ENCODE measurements at regions not wholly inside any gene's neighbourhood (a gene's known extent, or its start where the extent isn't known, plus 50 kb on each side); places are given as distances from the start of the nearest gene placed in this dataset.
"Not testable (repeated sequence)": the region's sequence is repeated elsewhere in the genome, so short reads cannot be mapped to it uniquely, and the experiment has no call there.

DNA sequence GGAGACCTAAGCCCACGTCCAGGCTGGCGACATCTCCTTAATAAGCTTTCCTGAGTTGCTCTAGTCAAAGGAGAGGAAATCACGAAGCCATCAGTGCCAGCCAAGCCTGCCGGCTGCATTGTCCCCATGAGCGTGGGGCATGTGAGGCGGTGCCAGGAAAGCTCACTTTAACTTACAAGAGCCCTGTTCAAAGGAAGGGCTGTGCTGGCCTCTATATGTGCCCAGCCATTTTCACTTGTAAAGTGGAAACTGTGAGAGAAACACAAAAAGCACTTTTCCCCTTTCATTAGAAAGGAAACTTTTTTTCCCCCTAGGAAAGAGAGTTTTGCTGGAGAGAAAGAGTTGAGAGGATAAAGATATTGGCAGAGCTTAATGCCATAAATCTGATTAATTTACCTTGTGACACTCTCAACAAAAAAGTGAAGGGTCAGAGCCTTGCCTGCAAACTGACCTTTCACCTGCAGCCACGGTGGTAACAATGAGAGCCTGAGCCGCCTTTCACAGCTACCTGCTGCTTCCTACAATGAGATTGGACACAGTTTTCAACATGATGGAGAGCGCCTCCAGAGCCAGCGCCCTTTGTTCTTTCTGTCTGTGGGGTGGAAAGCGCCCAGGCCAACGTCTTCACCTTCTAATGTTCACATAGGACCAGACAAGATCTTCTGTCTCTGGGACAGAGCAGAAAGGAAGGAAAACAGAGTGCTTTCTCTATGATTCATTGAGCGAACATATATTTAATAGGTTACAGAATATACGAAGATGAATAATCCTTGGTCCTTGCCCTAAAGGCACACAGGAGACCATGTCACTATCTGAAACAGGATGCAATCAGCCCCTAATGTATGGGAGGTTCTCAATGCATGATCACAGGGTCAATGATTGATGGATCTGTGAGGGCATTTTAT lies 233.1 kb upstream of the HES1 start:
- DNase-seq (ENCODE audit: low read depth in 1 of 2, low spot score in 1 of 2): no peak

DNA sequence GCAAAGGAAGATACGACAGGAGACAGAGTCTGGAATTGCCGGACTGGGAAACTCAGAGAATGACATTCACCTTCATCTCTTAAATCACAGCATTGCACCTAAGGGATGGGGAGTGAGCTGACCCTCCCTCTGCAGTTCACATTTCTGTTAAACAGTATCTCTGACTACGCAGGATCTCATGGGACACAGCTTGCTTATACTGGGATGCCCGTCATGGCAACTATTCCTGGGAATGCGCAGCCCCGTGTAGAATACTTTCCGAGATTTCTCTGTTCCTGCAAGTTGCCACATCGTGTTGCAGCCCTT lies 232.5 kb upstream of the HES1 start:
- no peak for DNase-seq (ENCODE audit: low read depth in 1 of 2, low spot score in 1 of 2)

DNA sequence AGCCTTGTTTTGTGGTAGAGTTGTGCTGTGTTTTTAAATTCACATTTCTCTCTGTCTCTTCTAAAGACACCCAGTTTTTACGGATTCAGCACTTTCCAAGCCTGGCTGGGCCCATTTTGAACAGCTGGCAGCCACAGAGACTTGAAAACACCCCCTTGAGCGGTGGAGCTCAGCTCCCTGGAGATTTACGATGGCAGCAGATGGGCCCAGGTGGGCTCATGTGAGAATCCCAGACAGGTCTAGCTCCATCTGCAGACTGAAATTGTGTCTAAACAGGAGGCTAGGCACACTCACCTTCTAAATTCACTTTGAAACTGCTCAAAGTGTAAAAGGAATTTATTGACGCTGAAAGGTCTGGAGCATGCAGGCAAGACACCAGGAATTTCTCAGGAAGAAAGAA lies 232.0 kb upstream of the HES1 start:
- DNase-seq (ENCODE audit: low read depth in 1 of 2, low spot score in 1 of 2): no peak

DNA sequence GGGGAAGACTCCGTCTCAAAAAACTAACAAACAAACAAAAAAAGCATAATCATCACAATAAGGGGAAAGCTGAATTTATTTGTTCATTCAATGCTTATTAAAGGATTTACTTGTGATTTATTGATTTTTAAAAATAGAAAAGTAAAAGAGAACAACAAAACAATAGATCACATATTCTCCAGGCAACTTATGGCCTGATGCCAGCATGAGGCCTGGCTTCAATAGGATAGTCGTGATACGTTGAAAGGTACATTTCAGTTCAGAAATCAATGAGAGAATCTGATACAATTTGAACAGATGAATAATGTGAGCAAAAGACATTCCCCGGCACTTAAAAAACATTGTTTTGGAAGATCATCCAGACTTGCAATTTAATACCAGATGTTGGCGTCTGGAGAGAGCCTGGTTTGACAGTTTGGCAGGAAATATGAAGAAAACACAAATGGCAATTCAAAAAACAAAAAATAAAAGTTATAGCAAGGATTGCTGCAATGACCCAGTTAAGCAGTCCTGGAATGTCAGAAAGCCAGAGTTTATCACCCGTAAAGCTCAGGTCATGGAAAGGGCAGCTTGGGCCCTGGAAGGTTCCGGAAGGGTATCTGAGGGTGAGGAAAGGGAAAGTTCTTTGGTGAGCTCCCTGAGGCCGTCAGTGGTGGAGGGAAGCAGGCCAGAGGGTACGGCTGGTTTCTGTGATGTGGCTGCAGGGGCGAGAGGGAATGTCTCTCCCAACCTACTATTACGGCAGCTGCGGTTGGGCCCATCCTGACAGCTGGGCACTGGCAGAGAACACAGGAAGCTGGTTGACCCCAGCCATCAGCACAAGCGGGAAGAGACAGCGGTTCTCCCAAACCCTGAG lies 230.2 kb upstream of the HES1 start:
- DNase-seq (ENCODE audit: low read depth in 1 of 2, low spot score in 1 of 2): no peak

DNA sequence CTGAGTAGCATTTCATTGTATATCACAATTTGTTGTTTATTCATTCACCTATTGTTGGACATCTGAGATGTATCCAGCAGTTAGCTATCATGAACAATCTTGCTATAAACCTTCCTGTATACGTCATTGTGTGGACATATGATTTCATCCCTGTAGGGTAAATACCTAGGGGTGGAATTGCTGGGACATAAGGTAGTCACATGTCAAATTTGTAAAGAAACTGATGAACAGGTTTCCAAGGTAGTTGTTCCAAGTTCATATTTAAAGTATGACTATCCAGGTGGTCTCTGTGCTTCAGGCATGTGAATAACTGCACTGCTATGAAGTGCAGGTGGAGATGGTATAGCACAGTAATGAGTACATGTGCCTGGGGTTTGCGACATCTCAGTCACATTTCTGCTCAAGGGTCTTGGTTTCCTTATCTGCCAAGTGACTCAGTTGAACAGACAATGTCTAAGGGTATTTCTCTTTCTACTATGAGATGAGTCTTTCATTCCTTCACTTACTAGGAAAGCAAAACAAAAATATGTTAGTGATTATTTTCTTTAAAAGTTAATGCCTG lies 229.0 kb upstream of the HES1 start:
- no peak for DNase-seq (ENCODE audit: low read depth in 1 of 2, low spot score in 1 of 2)

DNA sequence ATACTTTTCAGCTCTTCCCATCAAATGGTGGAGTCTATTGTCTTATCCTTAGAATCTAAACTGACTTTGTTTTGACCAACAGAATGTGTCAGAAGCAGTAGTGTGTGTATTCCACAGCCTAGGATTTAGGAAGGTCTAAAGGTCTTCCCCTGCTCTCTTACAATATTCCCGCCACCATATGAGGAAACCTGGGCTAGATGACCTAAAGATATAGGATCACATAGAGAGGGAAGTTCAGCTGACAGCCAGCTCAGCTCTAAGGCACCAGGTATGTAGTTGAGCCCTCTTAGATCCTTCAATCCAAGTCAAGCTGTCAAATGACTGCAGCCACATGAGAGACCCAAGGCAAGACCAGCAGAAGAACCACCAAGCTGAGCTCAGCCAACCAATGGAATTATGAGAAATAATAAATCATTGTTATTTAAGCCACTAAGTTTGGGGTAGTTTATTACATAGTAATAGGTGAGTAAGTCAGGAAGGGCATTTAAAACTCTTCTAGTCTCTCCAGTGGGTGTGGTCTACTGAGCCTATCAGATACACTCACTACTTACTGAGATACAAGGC lies 227.7 kb upstream of the HES1 start:
- DNase-seq (ENCODE audit: low read depth in 1 of 2, low spot score in 1 of 2): no peak

DNA sequence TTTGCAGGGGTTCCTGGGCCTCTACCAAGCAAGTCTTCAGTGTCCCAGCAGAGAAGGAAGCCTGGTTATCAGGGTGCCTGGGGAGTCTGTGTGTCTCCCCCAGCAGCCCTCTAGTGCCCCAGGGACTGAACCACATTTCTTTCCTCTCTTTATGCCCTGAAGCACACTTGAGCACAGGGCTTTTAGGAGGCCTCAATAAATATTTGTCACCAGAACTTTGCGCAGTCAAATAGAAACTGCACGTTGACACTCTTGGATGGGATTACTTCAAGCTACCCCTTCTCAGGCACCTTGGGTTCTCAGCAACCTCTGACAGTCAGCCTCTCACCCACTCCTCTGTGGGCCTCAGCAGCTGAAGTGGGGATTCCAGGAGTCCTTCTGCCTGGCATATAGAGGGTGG lies 226.6 kb upstream of the HES1 start:
- DNase-seq (ENCODE audit: low read depth in 1 of 2, low spot score in 1 of 2): no peak

DNA sequence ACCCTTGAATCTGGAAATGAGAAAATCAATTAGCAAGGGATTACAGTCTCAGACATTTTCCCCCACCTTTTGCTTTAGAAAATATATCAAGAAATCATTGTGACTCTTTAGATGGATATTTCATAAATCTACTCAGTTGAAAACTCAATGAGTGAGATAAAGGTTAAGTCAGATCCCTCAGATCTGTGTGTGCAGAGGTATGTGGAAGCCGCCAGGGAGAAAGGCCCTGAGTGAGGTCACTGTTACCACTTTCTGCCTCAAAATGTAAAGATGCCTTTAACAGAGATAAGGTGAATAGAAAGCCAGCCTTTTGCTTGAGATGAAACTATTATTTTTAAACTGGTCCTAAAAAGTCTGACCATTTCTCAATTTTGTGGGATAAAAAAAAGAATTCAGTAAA lies 225.6 kb upstream of the HES1 start:
- no peak for DNase-seq (ENCODE audit: low read depth in 1 of 2, low spot score in 1 of 2)

DNA sequence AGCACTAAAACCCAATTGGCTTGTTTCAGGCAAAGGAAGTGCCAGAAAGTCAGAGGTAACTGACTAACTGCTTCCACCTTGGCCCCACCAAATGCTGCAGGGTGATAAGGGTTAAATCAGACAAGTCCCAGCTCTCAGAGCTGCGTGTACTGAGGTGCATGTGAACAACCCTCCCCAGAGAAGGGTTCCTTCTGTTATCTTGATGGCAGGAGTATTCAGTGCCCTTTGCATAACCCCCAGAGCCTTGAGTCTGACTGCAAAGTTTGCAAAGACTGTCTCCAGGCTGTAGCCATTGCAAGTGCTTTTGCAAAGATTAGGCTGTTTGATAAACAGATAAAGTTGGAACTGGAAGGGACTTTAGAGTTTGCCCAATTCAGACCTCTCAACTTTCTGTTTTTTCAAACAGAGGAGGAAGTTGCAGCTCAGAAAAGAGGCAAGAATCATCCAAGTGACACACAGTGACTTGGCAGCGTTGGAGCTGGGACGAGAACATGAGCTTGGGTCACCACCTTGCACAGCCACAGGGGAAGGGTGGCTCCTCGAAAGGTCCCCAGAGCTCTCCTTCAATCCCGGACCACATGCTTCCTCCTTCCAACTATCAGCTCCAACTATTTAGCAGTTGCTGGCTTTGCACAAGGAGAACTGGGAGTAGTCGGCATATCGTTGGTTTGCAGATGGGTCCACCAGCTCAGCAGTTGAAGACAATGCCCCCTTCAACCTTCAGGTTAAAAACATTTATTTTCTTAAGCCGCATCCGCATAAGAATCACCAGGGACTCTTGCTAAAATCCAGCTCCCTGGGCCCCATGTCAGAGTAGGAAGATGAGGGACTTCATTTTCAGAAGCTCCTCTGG lies 224.8 kb upstream of the HES1 start:
- no peak for DNase-seq (ENCODE audit: low read depth in 1 of 2, low spot score in 1 of 2)

DNA sequence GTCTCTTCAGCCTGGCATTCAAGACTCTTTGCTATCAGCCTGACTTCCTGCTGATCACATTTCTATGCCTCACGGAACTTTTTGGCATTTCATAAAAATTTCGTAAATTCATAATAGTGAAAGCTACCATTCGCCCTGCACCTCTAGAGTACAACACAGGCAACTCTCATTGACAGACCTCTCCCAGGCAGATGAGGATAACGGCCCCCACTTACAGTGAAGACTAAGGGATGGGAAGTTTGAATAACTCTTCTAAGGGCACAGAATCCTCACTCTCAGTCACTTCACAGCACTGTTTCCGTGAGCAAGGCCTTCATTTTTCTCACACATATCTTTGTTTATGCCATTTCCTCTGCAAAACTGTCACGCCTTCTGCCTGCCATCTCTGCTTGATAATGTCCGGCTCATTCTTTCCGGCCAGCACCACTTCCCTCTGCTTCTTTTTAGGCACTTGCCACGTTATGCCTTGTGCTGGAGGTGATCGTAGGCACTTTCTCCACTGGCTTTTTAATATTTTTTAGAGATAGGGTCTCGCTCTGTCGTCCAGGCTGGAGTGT lies 224.1 kb upstream of the HES1 start:
- no peak for DNase-seq (ENCODE audit: low read depth in 1 of 2, low spot score in 1 of 2)

DNA sequence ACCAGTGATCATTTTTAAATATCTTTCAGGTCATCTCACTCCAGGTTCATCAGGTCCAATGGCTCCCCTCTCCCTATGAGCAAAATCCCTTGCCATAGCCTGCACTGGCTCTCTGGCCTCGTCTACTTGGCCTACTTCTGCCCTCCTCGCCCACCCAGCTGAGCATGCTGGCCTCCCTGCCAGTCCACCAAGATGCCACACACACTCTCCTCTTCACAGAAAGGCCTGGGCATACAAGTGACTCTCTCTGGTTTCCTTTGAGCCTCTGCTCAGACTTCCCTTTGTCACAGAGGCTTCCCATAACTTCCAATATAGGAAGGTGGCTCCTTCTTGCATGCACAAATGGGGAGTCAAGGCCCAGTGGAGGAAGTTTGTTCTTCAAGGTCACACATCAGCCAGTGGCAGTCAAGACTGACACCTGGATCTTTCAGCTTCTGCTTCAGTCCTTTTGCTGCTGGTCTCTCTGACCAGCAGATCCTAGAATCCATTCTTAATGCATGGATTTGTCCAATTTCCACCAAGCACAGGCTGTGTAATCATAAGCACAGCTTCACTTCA lies 223.2 kb upstream of the HES1 start:
- no peak for DNase-seq (ENCODE audit: low read depth in 1 of 2, low spot score in 1 of 2)

DNA sequence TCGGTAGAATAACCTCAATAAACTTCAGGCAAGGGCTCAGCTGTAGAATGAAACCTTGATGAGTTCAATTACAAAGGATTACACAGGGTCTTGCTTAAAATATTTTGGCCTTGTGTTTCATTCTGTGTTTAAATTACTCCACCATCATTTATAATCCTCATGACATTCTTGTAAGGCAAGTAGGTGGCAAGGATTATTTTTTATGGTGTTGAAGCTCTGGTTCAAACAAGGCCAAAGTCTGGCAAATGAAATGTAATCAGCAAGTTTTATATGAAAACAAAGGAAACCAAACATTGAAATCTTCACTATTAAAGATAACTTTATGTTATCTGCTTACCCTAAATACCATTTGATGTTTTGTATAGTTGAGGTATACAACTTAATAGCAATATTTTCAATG lies 221.3 kb upstream of the HES1 start:
- DNase-seq (ENCODE audit: low read depth in 1 of 2, low spot score in 1 of 2): no peak

DNA sequence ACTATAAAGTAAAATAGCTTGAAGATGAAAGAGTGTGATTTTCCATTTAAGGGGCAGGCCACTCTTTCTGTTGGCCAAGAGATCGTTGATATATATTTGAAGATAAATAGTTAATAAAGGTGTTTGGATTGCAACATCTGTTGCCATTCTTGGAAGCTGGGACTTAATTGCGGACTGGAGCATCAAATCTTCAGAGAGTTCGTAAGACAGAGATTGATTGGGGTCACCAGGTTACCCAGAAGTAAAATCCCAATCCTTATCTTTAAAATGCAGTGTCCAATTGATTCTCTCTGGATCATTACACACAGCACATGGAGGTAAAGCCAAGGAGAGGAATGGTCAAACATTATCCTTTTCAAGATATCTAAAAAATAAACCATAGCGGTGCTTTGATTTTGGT lies 220.8 kb upstream of the HES1 start:
- DNase-seq (ENCODE audit: low read depth in 1 of 2, low spot score in 1 of 2): no peak

DNA sequence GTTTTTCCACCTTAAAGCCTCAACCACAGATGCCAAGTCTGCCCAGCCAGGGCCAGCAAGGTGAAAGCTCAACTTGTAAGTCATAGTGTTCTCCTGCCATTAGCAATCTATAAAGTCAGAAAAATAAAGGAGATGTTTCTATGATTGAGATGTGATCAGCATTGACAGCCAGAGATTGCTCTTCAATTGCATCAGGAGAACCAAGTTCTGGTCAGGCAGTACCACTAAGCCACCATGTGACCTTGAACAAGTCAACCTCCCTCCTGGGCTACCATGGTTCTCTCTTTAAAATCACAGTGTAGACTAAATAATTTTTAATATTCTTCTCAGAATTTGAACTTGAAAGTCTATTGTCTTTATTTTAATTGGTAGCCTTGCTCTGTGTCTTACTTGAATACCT lies 220.3 kb upstream of the HES1 start:
- no peak for DNase-seq (ENCODE audit: low read depth in 1 of 2, low spot score in 1 of 2)

DNA sequence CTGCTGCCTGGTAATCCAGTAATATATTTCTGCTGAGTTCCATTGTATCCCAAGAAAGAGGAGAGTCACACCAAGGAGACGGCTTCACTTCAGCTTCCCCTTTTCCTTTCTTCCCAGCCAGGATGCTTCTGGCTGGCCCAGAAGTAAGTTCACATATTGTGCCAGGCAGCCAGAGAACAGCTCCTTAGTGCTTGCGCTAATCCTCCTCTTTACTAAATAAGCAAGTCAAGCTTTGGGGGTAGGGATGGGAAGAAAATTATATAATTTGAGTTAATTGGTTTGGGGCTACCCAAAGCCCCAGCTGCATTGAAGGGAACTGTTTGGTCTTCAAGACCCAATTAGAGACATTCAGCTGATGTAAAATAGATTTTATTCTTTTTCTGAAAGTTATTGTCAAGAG lies 218.8 kb upstream of the HES1 start:
- DNase-seq (ENCODE audit: low read depth in 1 of 2, low spot score in 1 of 2): no peak

DNA sequence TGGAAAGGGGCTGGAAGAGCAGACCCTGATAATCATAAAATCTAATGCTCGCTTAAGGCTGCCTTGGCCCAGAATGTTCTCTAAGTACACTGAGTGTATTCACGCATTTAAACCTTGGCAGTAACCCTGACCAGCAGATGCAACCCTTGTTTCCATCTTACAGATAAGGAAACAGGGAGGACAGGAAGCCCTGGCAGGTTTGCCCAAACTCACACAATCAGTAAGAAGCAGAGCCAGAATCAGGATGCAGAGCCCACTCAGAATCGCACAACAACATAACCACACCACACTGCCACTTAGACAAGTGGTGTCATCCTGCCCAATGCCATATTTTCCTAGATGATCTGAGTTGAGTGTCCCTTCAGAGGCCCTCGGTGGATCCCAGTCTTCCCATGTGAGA lies 214.5 kb upstream of the HES1 start:
- DNase-seq (ENCODE audit: low read depth in 1 of 2, low spot score in 1 of 2): no peak

DNA sequence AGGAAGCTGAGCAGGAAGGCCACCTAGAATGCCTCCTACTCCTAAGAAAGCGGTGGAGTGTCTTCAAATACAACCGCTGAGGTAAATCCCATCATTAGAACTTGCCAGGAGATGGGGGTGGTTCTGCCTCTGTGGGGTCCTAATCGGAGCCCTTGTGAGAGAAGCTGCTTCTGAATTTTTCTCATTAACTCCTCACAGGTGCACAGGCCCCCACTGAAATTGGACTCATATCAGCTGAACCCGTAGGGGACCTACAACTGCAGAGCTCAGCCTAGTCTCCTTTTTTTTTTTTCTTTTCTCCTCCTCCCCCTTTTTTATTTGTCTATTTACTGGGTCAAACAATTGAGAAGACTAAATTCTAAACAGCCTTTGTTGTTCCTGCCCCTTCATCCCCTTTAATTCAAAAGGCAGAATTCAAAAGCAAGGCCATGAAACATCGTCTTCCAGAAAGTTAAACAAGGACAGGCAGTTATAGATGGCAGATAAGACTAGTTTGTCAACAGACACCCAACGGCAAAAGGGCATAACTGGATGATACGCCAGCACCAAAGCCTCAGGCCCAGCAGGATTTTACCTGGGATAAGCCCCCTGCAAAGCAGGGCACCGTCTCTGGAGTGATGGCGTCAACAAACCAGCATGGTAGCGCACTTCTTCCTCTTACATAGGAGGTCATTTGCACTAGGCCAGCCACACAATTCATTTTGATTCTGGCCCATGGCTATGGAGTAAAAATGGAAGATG lies 213.7 kb upstream of the HES1 start:
- no peak for DNase-seq (ENCODE audit: low read depth in 1 of 2, low spot score in 1 of 2)

DNA sequence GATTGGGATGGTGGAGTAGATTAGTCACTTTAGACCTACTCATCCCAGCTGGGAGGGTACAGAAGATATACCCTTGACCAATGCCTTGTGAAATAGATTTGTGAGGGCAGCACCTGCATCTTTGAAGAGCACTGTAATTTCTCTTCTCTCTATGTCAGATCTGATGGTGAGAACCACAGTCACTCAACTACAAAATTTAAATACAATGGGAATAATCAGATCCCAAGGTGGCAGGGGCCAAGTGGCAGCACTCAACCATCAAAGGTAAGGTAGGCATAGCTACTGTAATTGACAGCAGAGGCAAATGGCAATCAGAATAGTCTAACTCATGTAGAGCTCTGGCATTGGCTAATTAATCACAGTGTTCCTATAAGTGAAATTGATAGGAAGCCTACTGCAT lies 212.0 kb upstream of the HES1 start:
- not testable (repeated sequence) for DNase-seq (ENCODE audit: low read depth in 1 of 2, low spot score in 1 of 2)

DNA sequence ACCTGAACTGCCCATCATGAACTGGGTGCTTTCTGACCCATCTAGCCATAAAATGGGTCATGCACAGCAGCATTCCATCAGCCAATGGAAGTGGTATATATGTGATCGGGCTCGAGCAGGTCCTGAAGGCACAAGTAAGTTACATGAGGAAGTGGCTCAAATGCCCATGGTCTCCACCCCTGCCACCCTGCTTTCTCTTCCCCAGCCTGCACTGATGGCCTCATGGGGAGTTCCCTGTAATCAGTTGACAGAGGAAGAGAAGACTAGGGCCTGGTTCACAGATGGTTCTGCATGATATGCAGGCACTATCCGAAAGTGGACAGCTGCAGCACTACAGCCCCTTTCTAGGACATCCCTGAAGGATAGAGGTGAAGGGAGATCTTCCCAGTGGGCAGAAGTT lies 209.9 kb upstream of the HES1 start:
- DNase-seq (ENCODE audit: low read depth in 1 of 2, low spot score in 1 of 2): not testable (repeated sequence)
